GM21447 (cell line): ENCODE measurements at regions not wholly inside any gene's neighbourhood (a gene's known extent, or its start where the extent isn't known, plus 50 kb on each side); places are given as distances from the start of the nearest gene placed in this dataset.
"Not testable (repeated sequence)": the region's sequence is repeated elsewhere in the genome, so short reads cannot be mapped to it uniquely, and the experiment has no call there.

Experiments
- ATAC-seq: cut with Tn5 transposase; IDR thresholded peaks from one replicate; pipeline ENCODE4 v1.9.1; 2021; ENCODE audit not compliant: unreplicated experiment

GRCh38 chr7:130845581-130846085 is 111.6 kb upstream of the KLF14 start:
- ATAC-seq = no peak

GRCh38 chr7:130849604-130850003 is 115.6 kb upstream of the KLF14 start:
- ATAC-seq = no peak

GRCh38 chr7:130850956-130851355 is 116.9 kb upstream of the KLF14 start:
- ATAC-seq = no peak

GRCh38 chr7:130852867-130853266 is 118.9 kb upstream of the KLF14 start:
- ATAC-seq = no peak

GRCh38 chr7:130853503-130854279 is 119.7 kb upstream of the KLF14 start:
- no peak for ATAC-seq

GRCh38 chr7:130854481-130854880 is 120.5 kb upstream of the KLF14 start:
- no peak for ATAC-seq

- no peak for ATAC-seq
Observed at GRCh38 chr7:130856866-130857265, 122.9 kb upstream of the KLF14 start.

- ATAC-seq = not testable (repeated sequence)
Observed at GRCh38 chr7:130860832-130861231, 126.8 kb upstream of the KLF14 start.

GRCh38 chr7:130865408-130866236 is 131.6 kb upstream of the KLF14 start:
- ATAC-seq = no peak

- ATAC-seq = no peak
Observed at GRCh38 chr7:130867039-130867438, 133.0 kb upstream of the KLF14 start.

GRCh38 chr7:130867581-130868136 is 133.7 kb upstream of the KLF14 start:
- ATAC-seq = no peak

GRCh38 chr7:130868139-130868538 is 134.1 kb upstream of the KLF14 start:
- no peak for ATAC-seq

- no peak for ATAC-seq
Observed at GRCh38 chr7:130869918-130870317, 135.9 kb upstream of the KLF14 start.

GRCh38 chr7:130872341-130872740 is 138.3 kb upstream of the KLF14 start:
- no peak for ATAC-seq

- no peak for ATAC-seq
Observed at GRCh38 chr7:130872756-130873448, 138.9 kb upstream of the KLF14 start.

- no peak for ATAC-seq
Observed at GRCh38 chr7:130874071-130874915, 140.3 kb upstream of the KLF14 start.

- ATAC-seq = no peak
Observed at GRCh38 chr7:130875265-130875741, 141.3 kb upstream of the KLF14 start.

GRCh38 chr7:130875901-130876300 is 141.9 kb upstream of the KLF14 start:
- no peak for ATAC-seq

GRCh38 chr7:130877236-130877990 is 143.4 kb upstream of the KLF14 start:
- no peak for ATAC-seq
